Mesendoderm (in vitro differentiated cells): ENCODE measurements at regions not wholly inside any gene's neighbourhood (a gene's known extent, or its start where the extent isn't known, plus 50 kb on each side); places are given as distances from the start of the nearest gene placed in this dataset.

Experiments
- DNase-seq: peaks from one replicate; pipeline ENCODE4 v3.0.0; 2013
- H2AK5ac ChIP-seq: 2 replicates; pipeline ENCODE4 v1.6.1; 2013; ENCODE audit warnings: low read length, inconsistent platforms
- H2BK120ac ChIP-seq: 2 replicates; pipeline ENCODE4 v1.6.1; 2013; ENCODE audit warnings: low read depth, mild to moderate bottlenecking, low read length, moderate library complexity, mixed read lengths
- H2BK15ac ChIP-seq: replicated peaks from 2 replicates; pipeline ENCODE4 v1.6.1; 2013; ENCODE audit warnings: low read depth, mild to moderate bottlenecking, moderate library complexity
- H2BK5ac ChIP-seq: 2 replicates; pipeline ENCODE4 v1.6.1; 2013; ENCODE audit warnings: low read length, inconsistent platforms
- H3K18ac ChIP-seq: 2 replicates; pipeline ENCODE4 v1.6.1; 2013; ENCODE audit warnings: mild to moderate bottlenecking, low read length, mixed read lengths
- H3K23ac ChIP-seq: one replicate; pipeline ENCODE4 v1.6.1; 2013; ENCODE audit warnings: low read length
- H3K27ac ChIP-seq: 2 replicates; pipeline ENCODE4 v1.5.1; 2013; ENCODE audit warnings: low read depth, mild to moderate bottlenecking, inconsistent platforms, low read length, moderate library complexity
- H3K27me3 ChIP-seq: 2 replicates; pipeline ENCODE4 v1.6.1; 2013; ENCODE audit warnings: low read length, control low read depth, mild to moderate bottlenecking, inconsistent platforms; ENCODE audit not compliant: insufficient read depth, poor library complexity
- H3K36me3 ChIP-seq: 2 replicates; pipeline ENCODE4 v1.6.1; 2013; ENCODE audit warnings: low read length, inconsistent platforms; ENCODE audit not compliant: control insufficient read depth, insufficient read depth
- H3K4ac ChIP-seq: one replicate; pipeline ENCODE4 v1.6.1; 2013; ENCODE audit warnings: low read depth, mild to moderate bottlenecking, low read length, moderate library complexity
- H3K4me1 ChIP-seq: 2 replicates; pipeline ENCODE4 v1.6.1; 2013; ENCODE audit warnings: low read depth, low read length, inconsistent platforms; ENCODE audit not compliant: control insufficient read depth
- H3K4me2 ChIP-seq: 2 replicates; pipeline ENCODE4 v1.6.1; 2013; ENCODE audit warnings: low read length
- H3K4me3 ChIP-seq: 2 replicates; pipeline ENCODE4 v1.5.1; 2013; ENCODE audit warnings: mild to moderate bottlenecking, low read length
- H3K56ac ChIP-seq: one replicate; pipeline ENCODE4 v1.6.1; 2013; ENCODE audit warnings: low read length
- H3K79me1 ChIP-seq: 2 replicates; pipeline ENCODE4 v1.6.1; 2013; ENCODE audit warnings: low read length, inconsistent platforms
- H3K79me2 ChIP-seq: 2 replicates; pipeline ENCODE4 v1.6.1; 2013; ENCODE audit warnings: mild to moderate bottlenecking, low read length; ENCODE audit not compliant: control insufficient read depth, insufficient read depth
- H3K9ac ChIP-seq: 2 replicates; pipeline ENCODE4 v1.6.1; 2013; ENCODE audit warnings: low read length, inconsistent platforms
- H4K5ac ChIP-seq: one replicate; pipeline ENCODE4 v1.6.1; 2013; ENCODE audit warnings: low read length
- H4K8ac ChIP-seq: one replicate; pipeline ENCODE4 v1.6.1; 2013; ENCODE audit warnings: low read depth, mild to moderate bottlenecking, control low read depth, low read length, moderate library complexity
- WGBS: extraction: QIAGEN DNeasy Blood & Tissue Kit; methylation state at CpG from one replicate; pipeline ENCODE4 v1.1.7; 2013; ENCODE audit warnings: low lambda C conversion rate, missing lambda C conversion rate; ENCODE audit not compliant: insufficient coverage; ENCODE audit errors: extremely low coverage; 5-methylcytosine and 5-hydroxymethylcytosine counted together

- no peak overlapping the region for H4K8ac ChIP-seq
- H3K79me2 ChIP-seq, result no peaks in the 10 kb centered on the region
- no peaks in the 10 kb centered on the region for H3K4me1 ChIP-seq
- no peak overlapping the region for H3K27ac ChIP-seq
- no peak overlapping the region for H3K4ac ChIP-seq
- H3K4me3 ChIP-seq, result no peak overlapping the region
- H3K9ac ChIP-seq, result no peak overlapping the region
- no peak overlapping the region for H2BK5ac ChIP-seq
- no peak overlapping the region for H3K56ac ChIP-seq
- H2BK15ac ChIP-seq, result no peak overlapping the region
- H3K18ac ChIP-seq, result no peak overlapping the region
- H3K79me1 ChIP-seq, result no peaks in the 10 kb centered on the region
- no peak overlapping the region for H4K5ac ChIP-seq
- no peaks in the 10 kb centered on the region for H3K36me3 ChIP-seq
- no peak overlapping the region for H2AK5ac ChIP-seq
- H3K23ac ChIP-seq, result no peak overlapping the region
- H3K4me2 ChIP-seq, result no peak overlapping the region
- no peak for DNase-seq
- H3K27me3 ChIP-seq, result no peaks in the 10 kb centered on the region
- no peak overlapping the region for H2BK120ac ChIP-seq
Measured at GRCh38 chr7:77475181-77475580, 59.0 kb upstream of the GSAP start.

GRCh38 chr7:77474756-77475155, 58.6 kb upstream of the GSAP start:
- Histone ChIP-seq H2AK5ac (no peak overlapping the region), H3K27me3 (no peaks in the 10 kb centered on the region), H3K56ac (no peak overlapping the region), H3K79me1 (no peaks in the 10 kb centered on the region), H3K18ac (no peak overlapping the region), H3K9ac (no peak overlapping the region), H3K79me2 (no peaks in the 10 kb centered on the region), H2BK5ac (no peak overlapping the region), H3K4ac (no peak overlapping the region), H2BK15ac (no peak overlapping the region), H3K4me3 (no peak overlapping the region), H3K4me2 (no peak overlapping the region), H4K8ac (no peak overlapping the region), H3K36me3 (no peaks in the 10 kb centered on the region), H4K5ac (no peak overlapping the region), H3K27ac (no peak overlapping the region), H3K23ac (no peak overlapping the region), H3K4me1 (no peaks in the 10 kb centered on the region), H2BK120ac (no peak overlapping the region)
- no peak for DNase-seq
- WGBS, result no CpG with 5 or more reads among the region's 3 CpGs

GRCh38 chr7:77473229-77474005, 57.3 kb upstream of the GSAP start:
- H2BK120ac ChIP-seq, result no peak overlapping the region
- H3K79me1 ChIP-seq, result no peaks in the 10 kb centered on the region
- H3K18ac ChIP-seq, result no peak overlapping the region
- no peak overlapping the region for H3K9ac ChIP-seq
- no peaks in the 10 kb centered on the region for H3K36me3 ChIP-seq
- no peak overlapping the region for H4K8ac ChIP-seq
- WGBS, result no CpG with 5 or more reads among the region's 8 CpGs
- no peak overlapping the region for H2BK15ac ChIP-seq
- H3K4me3 ChIP-seq, result no peak overlapping the region
- H3K79me2 ChIP-seq, result no peaks in the 10 kb centered on the region
- no peak overlapping the region for H2AK5ac ChIP-seq
- no peak overlapping the region for H2BK5ac ChIP-seq
- no peak overlapping the region for H3K23ac ChIP-seq
- DNase-seq, result no peak
- H3K4me2 ChIP-seq, result no peak overlapping the region
- H3K27me3 ChIP-seq, result no peaks in the 10 kb centered on the region
- no peak overlapping the region for H3K4ac ChIP-seq
- H3K27ac ChIP-seq, result no peak overlapping the region
- H3K56ac ChIP-seq, result no peak overlapping the region
- no peak overlapping the region for H4K5ac ChIP-seq
- H3K4me1 ChIP-seq, result no peaks in the 10 kb centered on the region

- no peak overlapping the region for H3K9ac ChIP-seq
- no peak overlapping the region for H2BK120ac ChIP-seq
- no peak overlapping the region for H2BK15ac ChIP-seq
- H4K5ac ChIP-seq, result no peak overlapping the region
- H3K4me2 ChIP-seq, result no peak overlapping the region
- H3K18ac ChIP-seq, result no peak overlapping the region
- no peak for DNase-seq
- no peak overlapping the region for H4K8ac ChIP-seq
- no peak overlapping the region for H3K56ac ChIP-seq
- no peaks in the 10 kb centered on the region for H3K79me1 ChIP-seq
- H3K27ac ChIP-seq, result no peak overlapping the region
- H2AK5ac ChIP-seq, result no peak overlapping the region
- WGBS, result no CpG with 5 or more reads among the region's 1 CpG
- H3K23ac ChIP-seq, result no peak overlapping the region
- H3K4ac ChIP-seq, result no peak overlapping the region
- no peaks in the 10 kb centered on the region for H3K27me3 ChIP-seq
- H2BK5ac ChIP-seq, result no peak overlapping the region
- no peaks in the 10 kb centered on the region for H3K79me2 ChIP-seq
- no peaks in the 10 kb centered on the region for H3K4me1 ChIP-seq
- no peak overlapping the region for H3K4me3 ChIP-seq
- no peaks in the 10 kb centered on the region for H3K36me3 ChIP-seq
Measured at GRCh38 chr7:77469927-77470326, 53.8 kb upstream of the GSAP start.

- H3K56ac ChIP-seq, result no peak overlapping the region
- no peak overlapping the region for H2BK120ac ChIP-seq
- no peak overlapping the region for H3K23ac ChIP-seq
- no peak overlapping the region for H2BK15ac ChIP-seq
- H3K27me3 ChIP-seq, result no peaks in the 10 kb centered on the region
- no peak overlapping the region for H3K27ac ChIP-seq
- H2AK5ac ChIP-seq, result no peak overlapping the region
- WGBS, result no CpG with 5 or more reads among the region's 3 CpGs
- no peak overlapping the region for H2BK5ac ChIP-seq
- DNase-seq, result no peak
- H3K79me2 ChIP-seq, result no peaks in the 10 kb centered on the region
- H3K79me1 ChIP-seq, result no peaks in the 10 kb centered on the region
- H3K4me1 ChIP-seq, result no peaks in the 10 kb centered on the region
- H3K4me3 ChIP-seq, result no peak overlapping the region
- H4K5ac ChIP-seq, result no peak overlapping the region
- no peak overlapping the region for H3K4me2 ChIP-seq
- no peak overlapping the region for H3K18ac ChIP-seq
- no peak overlapping the region for H3K4ac ChIP-seq
- H3K9ac ChIP-seq, result no peak overlapping the region
- no peak overlapping the region for H4K8ac ChIP-seq
- H3K36me3 ChIP-seq, result no peaks in the 10 kb centered on the region
Measured at GRCh38 chr7:77467408-77467807, 51.3 kb upstream of the GSAP start.

GRCh38 chr7:77466450-77466849, 50.3 kb upstream of the GSAP start:
- H3K79me1 ChIP-seq, result no peaks in the 10 kb centered on the region
- no CpG with 5 or more reads among the region's 1 CpG for WGBS
- no peak overlapping the region for H3K9ac ChIP-seq

More at GRCh38 chr7:77466450-77466849, 50.3 kb upstream of the GSAP start:
- Histone ChIP-seq H4K8ac (no peak overlapping the region), H3K4me2 (no peak overlapping the region), H2BK120ac (no peak overlapping the region), H3K23ac (no peak overlapping the region), H3K18ac (no peak overlapping the region), H3K79me2 (no peaks in the 10 kb centered on the region), H3K4ac (no peak overlapping the region), H3K56ac (no peak overlapping the region), H3K27ac (no peak overlapping the region), H4K5ac (no peak overlapping the region), H3K27me3 (no peaks in the 10 kb centered on the region), H3K36me3 (no peaks in the 10 kb centered on the region), H2BK15ac (no peak overlapping the region), H2BK5ac (no peak overlapping the region), H3K4me3 (no peak overlapping the region), H3K4me1 (no peaks in the 10 kb centered on the region), H2AK5ac (no peak overlapping the region)
- no peak for DNase-seq
